ENCODE measurements at regions not wholly inside any gene's neighbourhood (a gene's known extent, or its start where the extent isn't known, plus 50 kb on each side); places are given as distances from the start of the nearest gene placed in this dataset.
"Not testable (repeated sequence)": the region's sequence is repeated elsewhere in the genome, so short reads cannot be mapped to it uniquely, and the experiment has no call there.

DNA sequence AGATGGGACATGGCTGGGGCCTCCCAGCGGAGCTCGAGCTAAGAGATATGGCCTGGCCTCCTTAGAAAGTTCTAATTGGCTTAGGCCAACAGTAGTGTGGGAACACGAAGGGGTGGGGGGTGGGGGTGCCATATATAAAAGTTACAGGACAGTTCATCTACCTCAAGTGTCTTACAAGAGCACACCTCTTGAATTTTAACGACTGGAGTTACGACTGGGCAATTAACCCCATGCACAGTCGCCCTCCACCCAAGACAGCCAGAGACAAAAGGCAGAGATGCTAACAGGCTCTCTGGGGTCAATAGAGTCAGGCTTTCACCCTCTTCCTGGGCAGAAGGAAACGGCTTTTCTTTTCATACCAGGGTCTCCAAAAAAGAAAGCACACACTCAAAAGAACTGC is 302.2 kb downstream of the BCOR start:
- no peaks in the 10 kb centered on the region for H3K4me1 ChIP-seq
- TF ChIP-seq POLR2AphosphoS5 (IDR thresholded peaks at IDR 0.05) (no peak), POLR2A (IDR thresholded peaks at IDR 0.05) (no peak)
- TF ChIP-seq, protein P1, sequence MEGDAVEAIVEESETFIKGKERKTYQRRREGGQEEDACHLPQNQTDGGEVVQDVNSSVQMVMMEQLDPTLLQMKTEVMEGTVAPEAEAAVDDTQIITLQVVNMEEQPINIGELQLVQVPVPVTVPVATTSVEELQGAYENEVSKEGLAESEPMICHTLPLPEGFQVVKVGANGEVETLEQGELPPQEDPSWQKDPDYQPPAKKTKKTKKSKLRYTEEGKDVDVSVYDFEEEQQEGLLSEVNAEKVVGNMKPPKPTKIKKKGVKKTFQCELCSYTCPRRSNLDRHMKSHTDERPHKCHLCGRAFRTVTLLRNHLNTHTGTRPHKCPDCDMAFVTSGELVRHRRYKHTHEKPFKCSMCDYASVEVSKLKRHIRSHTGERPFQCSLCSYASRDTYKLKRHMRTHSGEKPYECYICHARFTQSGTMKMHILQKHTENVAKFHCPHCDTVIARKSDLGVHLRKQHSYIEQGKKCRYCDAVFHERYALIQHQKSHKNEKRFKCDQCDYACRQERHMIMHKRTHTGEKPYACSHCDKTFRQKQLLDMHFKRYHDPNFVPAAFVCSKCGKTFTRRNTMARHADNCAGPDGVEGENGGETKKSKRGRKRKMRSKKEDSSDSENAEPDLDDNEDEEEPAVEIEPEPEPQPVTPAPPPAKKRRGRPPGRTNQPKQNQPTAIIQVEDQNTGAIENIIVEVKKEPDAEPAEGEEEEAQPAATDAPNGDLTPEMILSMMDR (IDR thresholded peaks at IDR 0.05) = no peak
- peaks cover 0 to 57% of the 10 kb centered on the region in 2 donors for H3K27me3 ChIP-seq
- H3K36me3 ChIP-seq = no peaks in the 10 kb centered on the region
- intact Hi-C loops (cut with DNase I; ENCODE audit: low total_unique reads) = no loop called here
- no peak for DNase-seq (ENCODE audit: low spot score in 2 of 2)
- H3K4me3 ChIP-seq = no peak overlapping the region
- no peak overlapping the region for H3K27ac ChIP-seq
- peaks cover 0 to 7% of the 10 kb centered on the region in 2 donors for H3K9me3 ChIP-seq

DNA sequence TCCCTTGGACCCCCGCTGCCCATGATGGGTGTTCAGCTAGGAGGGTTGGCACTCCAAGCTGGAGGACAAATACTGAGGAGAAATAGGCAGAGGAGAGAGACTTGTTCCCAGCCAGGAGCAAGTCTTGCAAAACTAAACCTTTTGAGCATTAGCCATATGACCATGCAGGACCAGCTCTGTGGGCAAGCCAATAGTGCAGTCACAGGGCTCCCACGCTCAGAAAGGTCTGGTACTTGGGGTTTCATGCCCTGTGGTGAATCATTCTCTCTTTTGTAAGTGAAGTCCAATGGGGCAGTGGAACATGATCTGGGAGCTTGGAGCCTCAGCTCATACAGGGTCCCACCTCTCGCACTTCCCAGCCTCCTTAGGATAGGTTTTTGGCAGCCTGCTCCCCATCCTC is 300.9 kb downstream of the BCOR start:
- TF ChIP-seq POLR2AphosphoS5 (IDR thresholded peaks at IDR 0.05) (no peak), POLR2A (IDR thresholded peaks at IDR 0.05) (no peak)
- TF ChIP-seq, protein P1 (IDR thresholded peaks at IDR 0.05) = no peak
- Histone ChIP-seq H3K36me3 (no peaks in the 10 kb centered on the region), H3K9me3 (peaks cover 0 to 7% of the 10 kb centered on the region in 2 donors), H3K27ac (no peak overlapping the region), H3K4me3 (no peak overlapping the region), H3K4me1 (no peaks in the 10 kb centered on the region), H3K27me3 (peaks cover 0 to 49% of the 10 kb centered on the region in 2 donors)
- DNase-seq (ENCODE audit: low spot score in 2 of 2) = no peak
- intact Hi-C loops (cut with DNase I; ENCODE audit: low total_unique reads) = no loop called here

DNA sequence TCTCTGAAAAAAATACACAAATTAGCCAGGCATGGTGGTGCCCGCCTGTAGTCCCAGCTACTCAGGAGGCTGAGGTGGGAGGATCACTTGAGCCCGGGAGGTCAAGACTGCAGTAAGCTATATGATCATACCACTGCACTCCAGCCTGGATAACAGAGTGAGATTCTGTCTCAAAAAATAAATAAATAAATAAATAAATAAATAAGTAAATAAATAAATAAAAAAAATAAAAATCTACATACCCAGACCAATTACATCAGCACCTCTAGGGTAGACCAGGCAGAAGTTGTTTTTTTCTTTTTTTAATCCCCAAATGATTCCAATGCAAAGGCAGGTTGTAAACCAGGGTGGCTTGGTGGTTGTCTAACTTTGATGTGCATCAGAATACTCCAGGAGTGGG is 299.3 kb downstream of the BCOR start:
- H3K4me1 ChIP-seq; H3K36me3 ChIP-seq; DNase-seq (ENCODE audit: low spot score in 2 of 2); H3K4me3 ChIP-seq; H3K27ac ChIP-seq; intact Hi-C loops (cut with DNase I; ENCODE audit: low total_unique reads); H3K9me3 ChIP-seq: not testable (repeated sequence)
- peaks cover 0 to 48% of the 10 kb centered on the region in 2 donors for H3K27me3 ChIP-seq

DNA sequence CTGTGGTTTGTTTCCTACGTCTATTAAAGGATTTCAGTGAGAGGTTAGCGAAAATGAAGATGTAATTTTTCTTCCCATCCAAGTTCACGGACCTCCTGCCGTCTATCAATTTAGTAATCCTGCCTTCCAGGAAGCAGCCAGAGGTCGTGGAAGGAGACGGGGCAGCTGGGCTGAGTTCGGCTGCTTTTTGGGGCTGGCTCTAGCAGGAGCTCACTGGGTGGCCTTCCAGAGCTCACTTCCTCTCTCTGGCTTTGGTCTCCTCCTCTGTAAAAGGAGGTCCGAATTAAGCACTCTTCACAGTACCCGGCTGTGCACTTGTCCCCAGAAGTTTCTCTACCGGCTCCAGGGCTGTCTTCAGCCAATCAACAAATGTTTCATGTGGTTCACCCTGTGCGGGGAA is 295.4 kb downstream of the BCOR start:
- Histone ChIP-seq H3K27ac (no peak overlapping the region), H3K27me3 (peaks cover 0 to 50% of the 10 kb centered on the region in 2 donors), H3K9me3 (no peaks in the 10 kb centered on the region), H3K36me3 (no peaks in the 10 kb centered on the region), H3K4me1 (no peaks in the 10 kb centered on the region), H3K4me3 (no peak overlapping the region)
- no peak for DNase-seq (ENCODE audit: low spot score in 2 of 2)
- TF ChIP-seq POLR2AphosphoS5 (IDR thresholded peaks at IDR 0.05) (no peak), POLR2A (IDR thresholded peaks at IDR 0.05) (no peak)
- TF ChIP-seq, protein P1 (IDR thresholded peaks at IDR 0.05) = no peak
- intact Hi-C loops (cut with DNase I; ENCODE audit: low total_unique reads) = loop anchor here (5.0 kb wide), 1 partner anchor 845 kb away; no protein-coding TSS in a partner anchor

DNA sequence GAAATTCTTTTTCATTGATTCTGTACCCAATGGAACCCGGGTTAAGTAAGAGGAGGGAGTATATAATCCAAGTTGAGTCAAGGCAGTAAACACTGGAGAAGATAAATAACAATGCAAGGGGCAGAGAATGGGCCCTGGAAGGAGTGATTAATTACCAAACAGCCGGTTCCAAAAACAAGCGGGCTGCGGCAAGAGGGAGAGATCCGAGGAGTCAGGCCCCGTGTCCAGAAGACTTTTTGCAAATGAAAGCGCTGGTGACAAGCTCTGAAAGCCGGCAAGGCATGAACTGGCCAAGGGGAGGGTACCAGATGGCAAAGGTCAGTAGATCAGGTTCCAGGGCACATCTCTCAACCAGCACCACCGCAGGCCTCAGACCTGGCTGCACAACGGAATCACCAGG is 294.9 kb downstream of the BCOR start:
- TF ChIP-seq POLR2A (IDR thresholded peaks at IDR 0.05) (no peak), POLR2AphosphoS5 (IDR thresholded peaks at IDR 0.05) (no peak)
- TF ChIP-seq, protein P1 (IDR thresholded peaks at IDR 0.05) = no peak
- no peak for DNase-seq (ENCODE audit: low spot score in 2 of 2)
- Histone ChIP-seq H3K36me3 (no peaks in the 10 kb centered on the region), H3K4me3 (no peak overlapping the region), H3K27ac (no peak overlapping the region), H3K9me3 (no peaks in the 10 kb centered on the region), H3K4me1 (no peaks in the 10 kb centered on the region), H3K27me3 (peaks cover 0 to 48% of the 10 kb centered on the region in 2 donors)
- intact Hi-C loops (cut with DNase I; ENCODE audit: low total_unique reads) = loop anchor here (5.0 kb wide), 1 partner anchor 846 kb away; no protein-coding TSS in a partner anchor

DNA sequence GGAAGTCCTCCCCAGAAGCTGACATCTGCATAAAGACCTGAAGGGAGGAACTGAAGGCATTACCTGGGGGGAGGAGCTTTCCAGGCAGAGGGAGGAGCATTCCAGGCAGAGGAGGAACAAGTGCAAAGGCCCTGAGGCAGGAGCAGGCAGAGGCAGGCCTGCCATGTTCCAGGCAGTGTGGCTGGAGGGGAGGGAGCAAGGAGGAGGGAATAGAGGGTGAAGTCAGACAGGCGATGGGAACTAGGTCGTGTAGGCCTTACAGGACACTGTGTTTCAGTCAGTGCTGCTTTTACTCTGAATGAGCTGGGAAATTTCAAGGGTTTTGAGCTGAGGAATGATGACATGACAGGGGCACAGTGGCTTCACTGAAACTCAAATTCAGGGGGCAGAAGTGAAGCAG is 292.7 kb downstream of the BCOR start:
- Histone ChIP-seq H3K27me3 (peaks cover 0 to 52% of the 10 kb centered on the region in 2 donors), H3K4me1 (no peaks in the 10 kb centered on the region), H3K9me3 (no peaks in the 10 kb centered on the region), H3K27ac (no peak overlapping the region), H3K4me3 (no peak overlapping the region), H3K36me3 (no peaks in the 10 kb centered on the region)
- intact Hi-C loops (cut with DNase I; ENCODE audit: low total_unique reads) = no loop called here
- DNase-seq (ENCODE audit: low spot score in 2 of 2) = no peak
- TF ChIP-seq POLR2A (IDR thresholded peaks at IDR 0.05) (no peak), POLR2AphosphoS5 (IDR thresholded peaks at IDR 0.05) (no peak)
- TF ChIP-seq, protein P1 (IDR thresholded peaks at IDR 0.05) = no peak
